ENCODE measurements at regions not wholly inside any gene's neighbourhood (a gene's known extent, or its start where the extent isn't known, plus 50 kb on each side); places are given as distances from the start of the nearest gene placed in this dataset.
"Not testable (repeated sequence)": the region's sequence is repeated elsewhere in the genome, so short reads cannot be mapped to it uniquely, and the experiment has no call there.

- DNase-seq, result not testable (repeated sequence)
These were observed 128.8 kb downstream of the ARRDC4 start for GRCh38 chr15:98089352-98089751.

GRCh38 chr15:98097986-98098385 lies 137.5 kb downstream of the ARRDC4 start:
- DNase-seq, result not testable (repeated sequence)

- DNase-seq, result not testable (repeated sequence)
These were observed 140.1 kb downstream of the ARRDC4 start for GRCh38 chr15:98100606-98101005.

- no peak for DNase-seq
These were observed 143.1 kb downstream of the ARRDC4 start for GRCh38 chr15:98103570-98103969.

GRCh38 chr15:98104386-98105151 lies 144.1 kb downstream of the ARRDC4 start:
- not testable (repeated sequence) for DNase-seq

- DNase-seq, result not testable (repeated sequence)
These were observed 146.2 kb downstream of the ARRDC4 start for GRCh38 chr15:98106615-98107194.

- no peak for DNase-seq
These were observed 151.3 kb downstream of the ARRDC4 start for GRCh38 chr15:98111806-98112205.

GRCh38 chr15:98113327-98113726 lies 152.8 kb downstream of the ARRDC4 start:
- no peak for DNase-seq

GRCh38 chr15:98120561-98120960 lies 160.1 kb downstream of the ARRDC4 start:
- no peak for DNase-seq

GRCh38 chr15:98121536-98121935 lies 161.0 kb downstream of the ARRDC4 start:
- no peak for DNase-seq

- DNase-seq, result no peak
These were observed 161.5 kb downstream of the ARRDC4 start for GRCh38 chr15:98121957-98122356.

GRCh38 chr15:98123297-98123696 lies 162.8 kb downstream of the ARRDC4 start:
- peak; percentile 0 for DNase-seq

- peak; percentile 0 for DNase-seq
These were observed 163.3 kb downstream of the ARRDC4 start for GRCh38 chr15:98123834-98124233.

- no peak for DNase-seq
These were observed 164.1 kb downstream of the ARRDC4 start for GRCh38 chr15:98124581-98124980.

- DNase-seq, result no peak
These were observed 166.0 kb downstream of the ARRDC4 start for GRCh38 chr15:98126326-98127085.

- no peak for DNase-seq
These were observed 167.1 kb downstream of the ARRDC4 start for GRCh38 chr15:98127586-98127985.

- no peak for DNase-seq
These were observed 171.4 kb downstream of the ARRDC4 start for GRCh38 chr15:98131924-98132323.

GRCh38 chr15:98134905-98135304 lies 174.4 kb downstream of the ARRDC4 start:
- DNase-seq, result no peak

- no peak for DNase-seq
These were observed 178.4 kb downstream of the ARRDC4 start for GRCh38 chr15:98138910-98139309.

- DNase-seq, result no peak
These were observed 178.8 kb downstream of the ARRDC4 start for GRCh38 chr15:98139337-98139736.

GRCh38 chr15:98142572-98142971 lies 182.1 kb downstream of the ARRDC4 start:
- DNase-seq, result no peak

- no peak for DNase-seq
These were observed 182.6 kb downstream of the ARRDC4 start for GRCh38 chr15:98143116-98143515.

GRCh38 chr15:98144388-98144787 lies 183.9 kb downstream of the ARRDC4 start:
- no peak for DNase-seq
